Gastrocnemius medialis (tissue), 4 donors: ENCODE measurements at regions not wholly inside any gene's neighbourhood (a gene's known extent, or its start where the extent isn't known, plus 50 kb on each side); places are given as distances from the start of the nearest gene placed in this dataset.

ENCODE experiments used
- ATAC-seq, 2 donors: fragments of 150-250 bp; one replicate each; pipeline ENCODE4 v1.9.1; 2016
- DNase-seq, 2 donors: peaks; one replicate each; pipeline ENCODE4 v3.0.0-alpha.2; 2019
- H3K27ac ChIP-seq, 4 donors: fragments of 200-600 bp; sonication (generic); 1 replicate in 1 of 4; 2 replicates in 3 of 4; pipeline ENCODE4 v1.5.1; 2016 to 2018; ENCODE audit warnings: mild to moderate bottlenecking in 2 of 4, moderate library complexity in 1 of 4
- H3K27me3 ChIP-seq, 3 donors: fragments of 200-600 bp; sonication (generic) in 2 of 3; 1 replicate in 1 of 3; 2 replicates in 2 of 3; pipeline versions ENCODE4 v1.5.1 to v1.6.0; 2016 to 2019; ENCODE audit warnings: mild to moderate bottlenecking in 1 of 3, moderate library complexity in 1 of 3
- H3K36me3 ChIP-seq, 2 donors: fragments of 200-600 bp; sonication (generic) in 1 of 2; one replicate each; pipeline ENCODE4 v1.5.1; 2017 to 2018
- H3K4me1 ChIP-seq, 2 donors: fragments of 200-600 bp; sonication (generic) in 1 of 2; one replicate each; pipeline ENCODE4 v1.5.1; 2016 to 2017; ENCODE audit warnings: mild to moderate bottlenecking in 2 of 2
- H3K4me3 ChIP-seq, 4 donors: fragments of 200-600 bp; sonication (generic) in 3 of 4; 1 replicate in 1 of 4; 2 replicates in 3 of 4; pipeline ENCODE4 v1.5.1; 2016 to 2019; ENCODE audit warnings: mild to moderate bottlenecking in 2 of 4
- H3K9me3 ChIP-seq, 3 donors: fragments of 200-600 bp; sonication (generic) in 2 of 3; 1 replicate in 1 of 3; 2 replicates in 2 of 3; pipeline ENCODE4 v1.5.1; 2016 to 2019
- CTCF ChIP-seq, 5 experiments: fragments of 450-650 bp in 3 of 5; fragments of 200-600 bp in 2 of 5; sonication (generic) in 2 of 5; IDR thresholded peaks in 4 of 5; conservative IDR thresholded peaks in 1 of 5; 1 replicate in 4 of 5; 2 replicates in 1 of 5; pipeline ENCODE4 v1.5.1; 2016 to 2019; ENCODE audit warnings: antibody characterized with exemption in 5 of 5, mild to moderate bottlenecking in 3 of 5, moderate library complexity in 3 of 5
- POLR2A ChIP-seq, 2 donors: fragments of 450-650 bp; IDR thresholded peaks; one replicate each; pipeline ENCODE4 v1.6.1; 2017; ENCODE audit warnings: antibody characterized with exemption in 2 of 2, mild to moderate bottlenecking in 2 of 2, moderate library complexity in 2 of 2
- in situ Hi-C, 4 donors: fragments of 200-750 bp; cut with MboI; loops; one replicate each; pipeline versions ENCODE4 v1.15.0 to v1.8.0; 2017; ENCODE audit warnings: low sequenced_read_pairs in 4 of 4
- intact Hi-C: fragments of 100-400 bp; cut with DNase I; formaldehyde crosslinking; loops from one replicate; pipeline ENCODE4 v1.15.1; 2023; ENCODE audit warnings: low total_unique reads

- Histone ChIP-seq H3K27ac (no peak overlapping the region), H3K27me3 (peaks cover 0 to 9% (median 0%) of the 10 kb centered on the region in 3 donors), H3K4me3 (peak overlapping the region in 3 of 4 donors; percentile 22 to 39 (median 37)), H3K9me3 (no peaks in the 10 kb centered on the region), H3K36me3 (no peaks in the 10 kb centered on the region), H3K4me1 (no peaks in the 10 kb centered on the region)
- intact Hi-C loops (no loop called here), in situ Hi-C loops (no loop called here)
- TF ChIP-seq CTCF (IDR thresholded peaks at IDR 0.05 in 4 of 5, conservative IDR thresholded peaks at IDR 0.05 in 1 of 5) (peak in 1 of 5 experiments; percentile 15), POLR2A (IDR thresholded peaks at IDR 0.05) (no peak)
- DNase-seq (no peak), ATAC-seq (no peak)
These were observed 63.4 kb downstream of the NUDT10 start for GRCh38 chrX:51395810-51396728.

- H3K27ac ChIP-seq = no peak overlapping the region
- intact Hi-C loops = no loop called here
- H3K36me3 ChIP-seq = no peaks in the 10 kb centered on the region
- H3K4me1 ChIP-seq = no peaks in the 10 kb centered on the region
- in situ Hi-C loops = no loop called here
- H3K27me3 ChIP-seq = peaks cover 0 to 9% (median 0%) of the 10 kb centered on the region in 3 donors
- no peak for ATAC-seq
- no peak for TF ChIP-seq CTCF (IDR thresholded peaks at IDR 0.05 in 4 of 5, conservative IDR thresholded peaks at IDR 0.05 in 1 of 5)
- no peak for TF ChIP-seq POLR2A (IDR thresholded peaks at IDR 0.05)
- H3K4me3 ChIP-seq = peak overlapping the region in 3 of 4 donors; percentile 22 to 39 (median 37)
- no peaks in the 10 kb centered on the region for H3K9me3 ChIP-seq
- DNase-seq = no peak
These were observed 62.8 kb downstream of the NUDT10 start for GRCh38 chrX:51395480-51395809.
